AG10803 (cell line): ENCODE measurements at regions not wholly inside any gene's neighbourhood (a gene's known extent, or its start where the extent isn't known, plus 50 kb on each side); places are given as distances from the start of the nearest gene placed in this dataset.
A peak's percentile ranks its signal among the peaks of the same experiment; 100 is the strongest.

Experiments
- DNase-seq: peaks from one replicate; pipeline ENCODE4 v3.0.0; 2010; ENCODE audit warnings: low read depth
- H3K4me3 ChIP-seq: 2 replicates; pipeline ENCODE4 v1.5.1; 2011; ENCODE audit warnings: mild to moderate bottlenecking, low read length, control low read depth
- TF ChIP-seq, protein P1 (sequence below): conservative IDR thresholded peaks from 2 replicates; pipeline ENCODE4 v1.5.1; 2011; ENCODE audit warnings: mild to moderate bottlenecking, low read length, control low read depth, inconsistent platforms

DNA sequence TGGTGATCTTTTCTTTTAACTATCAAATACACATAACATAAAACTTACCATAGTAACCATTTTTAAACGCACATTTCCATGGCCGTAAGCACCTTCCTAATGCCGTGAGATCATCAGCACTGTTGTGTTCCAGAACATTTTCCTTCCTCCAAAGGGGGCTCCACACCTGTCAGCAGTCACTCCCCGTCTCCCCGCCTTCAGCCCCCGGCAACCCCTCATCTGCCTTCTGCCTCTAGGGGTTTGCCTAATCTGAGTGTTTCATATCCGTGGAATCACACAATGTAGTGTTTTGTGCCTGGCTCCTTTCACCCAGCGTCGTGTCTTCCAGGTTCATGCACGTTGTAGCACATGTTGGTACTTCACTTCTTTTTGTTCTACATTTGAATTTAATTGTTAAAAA lies 350.1 kb upstream of the TNRC6C start:
- DNase-seq = no peak
- H3K4me3 ChIP-seq = no peak overlapping the region
- TF ChIP-seq, protein P1, sequence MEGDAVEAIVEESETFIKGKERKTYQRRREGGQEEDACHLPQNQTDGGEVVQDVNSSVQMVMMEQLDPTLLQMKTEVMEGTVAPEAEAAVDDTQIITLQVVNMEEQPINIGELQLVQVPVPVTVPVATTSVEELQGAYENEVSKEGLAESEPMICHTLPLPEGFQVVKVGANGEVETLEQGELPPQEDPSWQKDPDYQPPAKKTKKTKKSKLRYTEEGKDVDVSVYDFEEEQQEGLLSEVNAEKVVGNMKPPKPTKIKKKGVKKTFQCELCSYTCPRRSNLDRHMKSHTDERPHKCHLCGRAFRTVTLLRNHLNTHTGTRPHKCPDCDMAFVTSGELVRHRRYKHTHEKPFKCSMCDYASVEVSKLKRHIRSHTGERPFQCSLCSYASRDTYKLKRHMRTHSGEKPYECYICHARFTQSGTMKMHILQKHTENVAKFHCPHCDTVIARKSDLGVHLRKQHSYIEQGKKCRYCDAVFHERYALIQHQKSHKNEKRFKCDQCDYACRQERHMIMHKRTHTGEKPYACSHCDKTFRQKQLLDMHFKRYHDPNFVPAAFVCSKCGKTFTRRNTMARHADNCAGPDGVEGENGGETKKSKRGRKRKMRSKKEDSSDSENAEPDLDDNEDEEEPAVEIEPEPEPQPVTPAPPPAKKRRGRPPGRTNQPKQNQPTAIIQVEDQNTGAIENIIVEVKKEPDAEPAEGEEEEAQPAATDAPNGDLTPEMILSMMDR = no peak

- TF ChIP-seq, protein P1 = no peak
- DNase-seq = peak; percentile 20
- H3K4me3 ChIP-seq = no peak overlapping the region
Measured at GRCh38 chr17:77609553-77610517, 348.7 kb upstream of the TNRC6C start.

DNA sequence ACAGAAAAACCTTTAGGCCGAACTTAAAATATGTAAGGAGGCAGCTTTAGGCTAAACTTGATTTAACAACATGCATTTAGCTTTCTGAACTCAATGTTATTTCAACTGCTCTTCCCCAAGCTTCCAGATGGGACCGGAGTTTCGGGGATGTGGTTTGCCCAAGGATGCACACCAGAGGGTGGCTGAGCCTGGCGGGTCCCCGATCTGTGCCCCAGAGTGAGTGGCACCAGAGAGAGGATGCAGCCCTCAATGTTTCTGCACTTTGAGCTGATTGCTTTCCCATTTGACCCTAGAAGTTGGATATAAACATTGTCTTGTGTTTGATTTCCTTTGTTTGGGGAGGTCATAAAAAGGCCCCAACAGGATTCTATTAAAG lies 348.0 kb upstream of the TNRC6C start:
- no peak for DNase-seq
- TF ChIP-seq, protein P1 = no peak
- H3K4me3 ChIP-seq = no peak overlapping the region

DNA sequence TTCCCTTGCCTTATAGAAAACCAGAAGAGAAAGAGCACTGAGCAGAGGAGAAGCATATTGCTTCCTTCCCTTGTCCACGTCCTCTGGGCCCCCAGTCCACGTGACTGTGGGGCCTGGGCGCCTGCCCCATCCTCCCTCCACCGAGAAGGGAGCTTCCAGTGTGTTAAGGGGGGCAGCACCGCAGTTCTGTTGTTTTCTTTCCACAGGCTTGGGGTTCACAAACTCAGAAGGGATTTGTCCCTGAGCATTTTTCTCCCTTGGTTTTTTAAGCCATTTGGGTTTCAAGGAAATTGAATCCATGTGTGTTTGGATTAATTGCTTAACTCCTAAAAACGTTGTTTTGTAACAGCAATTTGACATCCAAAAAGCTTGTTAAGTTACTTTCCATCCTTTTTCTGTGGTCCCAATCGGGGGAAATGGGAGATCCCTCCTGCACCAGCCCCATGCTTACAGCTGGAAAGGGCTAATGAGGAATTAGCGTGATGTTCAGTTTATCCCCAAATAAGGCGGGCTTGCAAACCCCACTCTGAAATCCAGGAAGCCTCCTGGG lies 347.5 kb upstream of the TNRC6C start:
- peak; percentile 82 for DNase-seq
- TF ChIP-seq, protein P1 = no peak
- H3K4me3 ChIP-seq = no peak overlapping the region

- no peak for DNase-seq
- no peak overlapping the region for H3K4me3 ChIP-seq
- TF ChIP-seq, protein P1 = no peak
Measured at GRCh38 chr17:77611791-77612502, 346.6 kb upstream of the TNRC6C start.

- peak; percentile 52 for DNase-seq
- TF ChIP-seq, protein P1 = no peak
- no peak overlapping the region for H3K4me3 ChIP-seq
Measured at GRCh38 chr17:77613218-77613617, 345.3 kb upstream of the TNRC6C start.

DNA sequence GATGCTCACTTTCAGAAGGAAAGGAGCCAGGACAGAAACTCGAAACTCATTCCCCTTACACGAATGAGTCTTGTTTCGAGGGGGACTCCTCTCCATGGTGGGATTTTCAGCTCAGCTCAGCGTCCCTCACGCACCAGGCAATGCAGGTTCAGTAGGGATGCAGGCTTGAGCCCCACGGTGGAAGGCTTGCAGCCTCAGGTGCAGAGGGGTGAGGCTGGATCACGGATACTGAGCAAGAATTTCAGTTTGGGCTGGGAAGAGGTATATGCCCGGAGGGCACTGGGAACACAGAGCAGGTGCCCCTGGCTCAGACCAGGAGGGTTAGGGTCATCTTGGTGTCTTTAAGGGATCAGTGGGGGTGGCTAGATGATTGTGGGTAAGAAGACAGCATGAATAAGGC lies 344.9 kb upstream of the TNRC6C start:
- no peak for DNase-seq
- TF ChIP-seq, protein P1 = no peak
- H3K4me3 ChIP-seq = no peak overlapping the region
